EL (cell line): ENCODE measurements at regions not wholly inside any gene's neighbourhood (a gene's known extent, or its start where the extent isn't known, plus 50 kb on each side); places are given as distances from the start of the nearest gene placed in this dataset.

Experiments
- DNase-seq: peaks from one replicate; pipeline ENCODE4 v3.0.0-alpha.2; 2016

- DNase-seq = peak; percentile 11
Observed at GRCh38 chr5:137808503-137809135, 54.5 kb upstream of the HNRNPA0 start.

- no peak for DNase-seq
Observed at GRCh38 chr5:137815202-137815990, 52.3 kb upstream of the MYOT start.
